GM23338 (cell line): ENCODE measurements at regions not wholly inside any gene's neighbourhood (a gene's known extent, or its start where the extent isn't known, plus 50 kb on each side); places are given as distances from the start of the nearest gene placed in this dataset.

Experiments used
- ATAC-seq: fragments of 200-7000 bp; cut with Tn5 transposase; 3 replicates; pipeline ENCODE4 v1.9.1; 2020
- DNase-seq: peaks from one replicate; pipeline ENCODE4 v3.0.0-alpha.2; 2015; ENCODE audit warnings: low spot score
- H2AFZ ChIP-seq: fragments of 200-600 bp; sonication (generic); 2 replicates; pipeline ENCODE4 v1.8.0; 2016; ENCODE audit warnings: antibody characterized with exemption, mild to moderate bottlenecking, moderate library complexity
- H3F3A ChIP-seq: fragments of 200-600 bp; sonication (generic); replicated peaks from 2 replicates; pipeline ENCODE4 v1.8.0; 2017; ENCODE audit warnings: antibody characterized with exemption, mixed run types, low read depth
- H3K27ac ChIP-seq: fragments of 200-600 bp; sonication (generic); 2 replicates; pipeline ENCODE4 v1.6.1; 2016; ENCODE audit warnings: low read depth
- H3K27me3 ChIP-seq: fragments of 200-600 bp; sonication (generic); 2 replicates; pipeline ENCODE4 v1.8.0; 2016; ENCODE audit warnings: mild to moderate bottlenecking, mixed run types, moderate library complexity; ENCODE audit not compliant: insufficient read depth
- H3K36me3 ChIP-seq: fragments of 200-600 bp; sonication (generic); 2 replicates; pipeline ENCODE4 v1.8.0; 2016; ENCODE audit warnings: mild to moderate bottlenecking; ENCODE audit not compliant: insufficient read depth
- H3K4me1 ChIP-seq: fragments of 200-600 bp; sonication (generic); 2 replicates; pipeline ENCODE4 v1.8.0; 2016; ENCODE audit warnings: mild to moderate bottlenecking, moderate library complexity; ENCODE audit not compliant: insufficient read depth
- H3K4me2 ChIP-seq: fragments of 200-600 bp; sonication (generic); 2 replicates; pipeline ENCODE4 v1.7.1; 2017; ENCODE audit warnings: mixed run types
- H3K4me3 ChIP-seq: fragments of 200-600 bp; sonication (generic); 2 replicates; pipeline ENCODE4 v1.6.1; 2016; ENCODE audit warnings: mixed run types
- H3K79me2 ChIP-seq: fragments of 200-600 bp; sonication (generic); replicated peaks from 2 replicates; pipeline ENCODE4 v1.8.0; 2017; ENCODE audit warnings: mild to moderate bottlenecking; ENCODE audit not compliant: insufficient read depth
- H3K9me2 ChIP-seq: fragments of 200-600 bp; sonication (generic); 2 replicates; pipeline ENCODE4 v1.8.0; 2017; ENCODE audit not compliant: insufficient read depth
- H4K20me1 ChIP-seq: fragments of 200-600 bp; sonication (generic); replicated peaks from 2 replicates; pipeline ENCODE4 v1.8.0; 2017; ENCODE audit warnings: mild to moderate bottlenecking; ENCODE audit not compliant: insufficient read depth
- H3K27ac Mint-ChIP-seq: 2 replicates; pipeline ENCODE4 v1.8.0; 2020; ENCODE audit warnings: inconsistent platforms, mild to moderate bottlenecking, moderate library complexity, mixed read lengths
- H3K27me3 Mint-ChIP-seq: 3 replicates; pipeline ENCODE4 v1.8.0; 2022; ENCODE audit warnings: low read depth, mild to moderate bottlenecking, moderate library complexity, mixed read lengths, inconsistent platforms; ENCODE audit not compliant: insufficient read depth, poor library complexity
- H3K36me3 Mint-ChIP-seq: 3 replicates; pipeline ENCODE4 v1.8.0; 2021; ENCODE audit warnings: low read depth, mild to moderate bottlenecking, inconsistent platforms, moderate library complexity, mixed read lengths
- H3K4me1 Mint-ChIP-seq: 3 replicates; pipeline ENCODE4 v1.8.0; 2020; ENCODE audit warnings: mild to moderate bottlenecking, inconsistent platforms, mixed read lengths
- H3K4me3 Mint-ChIP-seq: 3 replicates; pipeline ENCODE4 v1.8.0; 2021; ENCODE audit warnings: moderate library complexity, mild to moderate bottlenecking, inconsistent platforms, mixed read lengths
- H3K9me3 Mint-ChIP-seq: 3 replicates; pipeline ENCODE4 v1.8.0; 2020; ENCODE audit warnings: moderate library complexity, mild to moderate bottlenecking, inconsistent platforms, mixed read lengths
- CREB1 ChIP-seq: fragments of 250-450 bp; sonication (Bioruptor Pico); IDR thresholded peaks from 2 replicates; pipeline ENCODE4 v1.5.0; 2020; ENCODE audit warnings: low read depth, mild to moderate bottlenecking, moderate library complexity
- CTCF ChIP-seq, 2 experiments: fragments of 200-600 bp in 1 of 2; sonication (generic) in 1 of 2; conservative IDR thresholded peaks; 2 replicates each; pipeline versions ENCODE4 v1.5.1 to v1.6.1; 2016 to 2017; ENCODE audit warnings: antibody characterized with exemption in 2 of 2, low read depth in 2 of 2, mild to moderate bottlenecking in 2 of 2, moderate library complexity in 1 of 2
- ETS1 ChIP-seq: IDR thresholded peaks from 2 replicates; pipeline ENCODE4 v1.6.1; 2016; ENCODE audit warnings: antibody characterized with exemption
- EZH2 ChIP-seq: fragments of 200-600 bp; sonication (generic); IDR thresholded peaks from one replicate; pipeline ENCODE4 v1.8.0; 2017; ENCODE audit warnings: antibody characterized with exemption, mild to moderate bottlenecking, low read depth; ENCODE audit not compliant: unreplicated experiment
- EZH2phosphoT487 ChIP-seq: fragments of 200-600 bp; sonication (generic); IDR thresholded peaks from one replicate; pipeline ENCODE4 v1.8.1; 2018; ENCODE audit warnings: antibody characterized with exemption; ENCODE audit not compliant: unreplicated experiment
- JUNB ChIP-seq: IDR thresholded peaks from one replicate; pipeline ENCODE4 v1.6.1; 2016; ENCODE audit warnings: antibody characterized with exemption; ENCODE audit not compliant: unreplicated experiment
- NANOG ChIP-seq: IDR thresholded peaks from 2 replicates; pipeline ENCODE4 v1.6.1; 2016; ENCODE audit warnings: antibody characterized with exemption, borderline replicate concordance
- POLR2AphosphoS5 ChIP-seq: IDR thresholded peaks from 2 replicates; pipeline ENCODE4 v1.6.1; 2016; ENCODE audit warnings: antibody characterized with exemption, low read depth
- REST ChIP-seq: IDR thresholded peaks from one replicate; pipeline ENCODE4 v1.6.1; 2018; ENCODE audit warnings: antibody characterized with exemption; ENCODE audit not compliant: unreplicated experiment
- STAT1 ChIP-seq: IDR thresholded peaks from one replicate; pipeline ENCODE4 v1.6.1; 2016; ENCODE audit warnings: antibody characterized with exemption; ENCODE audit not compliant: unreplicated experiment
- ZNF114 ChIP-seq: fragments of 250-450 bp; sonication (Bioruptor Pico); IDR thresholded peaks from 2 replicates; pipeline ENCODE4 v1.5.0; 2020; ENCODE audit warnings: mild to moderate bottlenecking, moderate library complexity
- ZNF331 ChIP-seq: fragments of 250-450 bp; sonication (Bioruptor Pico); IDR thresholded peaks from 2 replicates; pipeline ENCODE4 v1.5.0; 2020; ENCODE audit warnings: low read depth, mild to moderate bottlenecking, moderate library complexity
- ZNF462 ChIP-seq: fragments of 250-450 bp; sonication (Bioruptor Pico); IDR thresholded peaks from 2 replicates; pipeline ENCODE4 v1.5.0; 2020; ENCODE audit warnings: mild to moderate bottlenecking, moderate library complexity

GRCh38 chr9:97773091-97773490 lies 76.0 kb upstream of the XPA start:
- H3K27me3 ChIP-seq = no peaks in the 10 kb centered on the region
- H4K20me1 ChIP-seq = no peaks in the 10 kb centered on the region

More at GRCh38 chr9:97773091-97773490, 76.0 kb upstream of the XPA start:
- Mint-ChIP-seq H3K36me3 (peaks cover 2% of the 10 kb centered on the region; the same call in 2 of the 3 replicates), H3K4me1 (peaks cover 21% of the 10 kb centered on the region), H3K27ac (no peak overlapping the region), H3K27me3 (peaks cover 5% of the 10 kb centered on the region), H3K9me3 (peaks cover 9% of the 10 kb centered on the region), H3K4me3 (no peak overlapping the region)
- no peaks in the 10 kb centered on the region for H3K79me2 ChIP-seq
- no peak overlapping the region for H3K4me2 ChIP-seq
- no peaks in the 10 kb centered on the region for H3K36me3 ChIP-seq
- H3K4me3 ChIP-seq = no peak overlapping the region
- ATAC-seq (no peak), DNase-seq (no peak)
- H3K4me1 ChIP-seq = no peaks in the 10 kb centered on the region
- no peaks in the 10 kb centered on the region; the same call in 1 of the 2 replicates for H3K9me2 ChIP-seq
- no peak overlapping the region for H2AFZ ChIP-seq
- no peak overlapping the region for H3K27ac ChIP-seq
- no peak for TF ChIP-seq CTCF (conservative IDR thresholded peaks at IDR 0.05; ENCODE audit: low read depth in 2 of 2)
- no peak for TF ChIP-seq ZNF331 (CRISPR knock-in tag)
- TF ChIP-seq STAT1 = no peak
- TF ChIP-seq JUNB = no peak
- no peak for TF ChIP-seq EZH2
- TF ChIP-seq NANOG = no peak
- TF ChIP-seq ZNF114 (CRISPR knock-in tag) = no peak
- no peak for TF ChIP-seq ETS1
- TF ChIP-seq REST = no peak
- TF ChIP-seq EZH2phosphoT487 = no peak
- no peak for TF ChIP-seq ZNF462 (CRISPR knock-in tag)
- TF ChIP-seq CREB1 (CRISPR knock-in tag) = no peak
- TF ChIP-seq POLR2AphosphoS5 = no peak
- no peaks in the 10 kb centered on the region for H3F3A ChIP-seq
